Ovary (tissue), 3 donors: ENCODE measurements at regions not wholly inside any gene's neighbourhood (a gene's known extent, or its start where the extent isn't known, plus 50 kb on each side); places are given as distances from the start of the nearest gene placed in this dataset.

Experiments
- POLR2A ChIP-seq: fragments of 450-650 bp; IDR thresholded peaks from one replicate; pipeline ENCODE4 v1.6.1; 2017; ENCODE audit warnings: antibody characterized with exemption, mild to moderate bottlenecking, moderate library complexity
- TF ChIP-seq, protein P1 (sequence below), 3 donors: fragments of 450-650 bp in 2 of 3; fragments of 200-600 bp in 1 of 3; IDR thresholded peaks; one replicate each; pipeline versions ENCODE4 v1.5.1 to v1.8.0; 2016 to 2022; ENCODE audit warnings: antibody characterized with exemption in 3 of 3, mild to moderate bottlenecking in 1 of 3
- donor health status: DM: no; HTN: no; CAD: no.

GRCh38 chr4:106801386-106801785 lies 234.7 kb downstream of the DKK2 start:
- TF ChIP-seq POLR2A = no peak
- TF ChIP-seq, protein P1, sequence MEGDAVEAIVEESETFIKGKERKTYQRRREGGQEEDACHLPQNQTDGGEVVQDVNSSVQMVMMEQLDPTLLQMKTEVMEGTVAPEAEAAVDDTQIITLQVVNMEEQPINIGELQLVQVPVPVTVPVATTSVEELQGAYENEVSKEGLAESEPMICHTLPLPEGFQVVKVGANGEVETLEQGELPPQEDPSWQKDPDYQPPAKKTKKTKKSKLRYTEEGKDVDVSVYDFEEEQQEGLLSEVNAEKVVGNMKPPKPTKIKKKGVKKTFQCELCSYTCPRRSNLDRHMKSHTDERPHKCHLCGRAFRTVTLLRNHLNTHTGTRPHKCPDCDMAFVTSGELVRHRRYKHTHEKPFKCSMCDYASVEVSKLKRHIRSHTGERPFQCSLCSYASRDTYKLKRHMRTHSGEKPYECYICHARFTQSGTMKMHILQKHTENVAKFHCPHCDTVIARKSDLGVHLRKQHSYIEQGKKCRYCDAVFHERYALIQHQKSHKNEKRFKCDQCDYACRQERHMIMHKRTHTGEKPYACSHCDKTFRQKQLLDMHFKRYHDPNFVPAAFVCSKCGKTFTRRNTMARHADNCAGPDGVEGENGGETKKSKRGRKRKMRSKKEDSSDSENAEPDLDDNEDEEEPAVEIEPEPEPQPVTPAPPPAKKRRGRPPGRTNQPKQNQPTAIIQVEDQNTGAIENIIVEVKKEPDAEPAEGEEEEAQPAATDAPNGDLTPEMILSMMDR (IDR thresholded peaks at IDR 0.05) = no peak
